GM12891 (cell line): ENCODE measurements at regions not wholly inside any gene's neighbourhood (a gene's known extent, or its start where the extent isn't known, plus 50 kb on each side); places are given as distances from the start of the nearest gene placed in this dataset.

Source experiments
- PAX5 ChIP-seq: IDR thresholded peaks from 2 replicates; pipeline ENCODE4 v1.6.1; 2011; ENCODE audit warnings: low read length, moderate library complexity, mild to moderate bottlenecking; ENCODE audit not compliant: insufficient read depth, severe bottlenecking
- POLR2A ChIP-seq: IDR thresholded peaks from 2 replicates; pipeline ENCODE4 v1.6.1; 2011; ENCODE audit warnings: low read depth, low read length, control low read depth
- POLR2AphosphoS5 ChIP-seq: IDR thresholded peaks from 2 replicates; pipeline ENCODE4 v1.6.1; 2011; ENCODE audit warnings: low read depth, low read length, control low read depth
- TAF1 ChIP-seq: IDR thresholded peaks from 2 replicates; pipeline ENCODE4 v1.6.1; 2011; ENCODE audit warnings: low read depth, low read length, control low read depth

DNA sequence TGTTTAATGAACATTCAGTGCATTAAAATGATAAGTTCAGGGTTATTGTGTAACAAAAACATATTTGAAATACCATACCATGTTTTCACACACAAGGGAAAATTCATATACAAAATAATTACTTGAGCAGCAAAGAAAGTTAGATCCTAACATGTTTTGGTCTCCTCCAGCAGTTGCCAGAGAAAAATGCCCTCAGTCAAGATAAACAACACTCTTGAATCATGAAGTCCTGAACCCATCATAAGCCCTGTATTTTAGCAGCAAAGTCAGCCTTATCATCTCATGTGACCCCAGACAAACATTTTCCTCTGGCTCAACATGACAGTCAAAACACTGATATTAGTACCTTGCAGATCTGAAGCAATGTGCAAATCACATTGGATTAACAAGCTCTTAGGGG lies 1541.1 kb upstream of the WWC1 start:
- no peak for TF ChIP-seq TAF1
- no peak for TF ChIP-seq POLR2AphosphoS5
- no peak for TF ChIP-seq POLR2A
- TF ChIP-seq PAX5: no peak
